Right lobe of liver (tissue), 6 donors: ENCODE measurements at regions not wholly inside any gene's neighbourhood (a gene's known extent, or its start where the extent isn't known, plus 50 kb on each side); places are given as distances from the start of the nearest gene placed in this dataset.
"Not testable (repeated sequence)": the region's sequence is repeated elsewhere in the genome, so short reads cannot be mapped to it uniquely, and the experiment has no call there.

Experiments
- ATAC-seq, 4 donors: fragments of 200-7000 bp; cut with Tn5 transposase; one replicate each; pipeline ENCODE4 v1.9.1; 2020; ENCODE audit warnings: mild to moderate bottlenecking in 4 of 4, moderate library complexity in 4 of 4
- DNase-seq, 3 donors: peaks; one replicate each; pipeline ENCODE4 v3.0.0-alpha.2; 2020
- H3K27ac ChIP-seq, 3 donors: fragments of 200-600 bp; one replicate each; pipeline ENCODE4 v1.8.0; 2022
- H3K27me3 ChIP-seq, 2 donors: fragments of 200-600 bp; one replicate each; pipeline ENCODE4 v1.8.0; 2022
- H3K36me3 ChIP-seq, 4 donors: fragments of 200-600 bp; sonication (generic) in 1 of 4; one replicate each; pipeline versions ENCODE4 v1.5.1 to v1.8.0; 2017 to 2022; ENCODE audit warnings: control low read depth in 1 of 4
- H3K4me1 ChIP-seq, 4 donors: fragments of 200-600 bp; sonication (generic) in 1 of 4; one replicate each; pipeline versions ENCODE4 v1.5.1 to v1.8.0; 2017 to 2022; ENCODE audit warnings: control low read depth in 1 of 4
- H3K4me3 ChIP-seq, 3 donors: fragments of 200-600 bp; one replicate each; pipeline ENCODE4 v1.8.0; 2022
- H3K9me3 ChIP-seq, 4 donors: fragments of 200-600 bp; sonication (generic) in 1 of 4; one replicate each; pipeline versions ENCODE4 v1.5.1 to v1.8.0; 2017 to 2022; ENCODE audit warnings: control low read depth in 1 of 4
- CTCF ChIP-seq, 4 donors: fragments of 200-600 bp in 3 of 4; fragments of 450-650 bp in 1 of 4; IDR thresholded peaks; one replicate each; pipeline versions ENCODE4 v1.5.1 to v1.8.0; 2016 to 2022; ENCODE audit warnings: antibody characterized with exemption in 4 of 4, mild to moderate bottlenecking in 2 of 4
- POLR2A ChIP-seq: fragments of 450-650 bp; IDR thresholded peaks from one replicate; pipeline ENCODE4 v1.6.1; 2017; ENCODE audit warnings: antibody characterized with exemption, mild to moderate bottlenecking
- WGBS: methylation state at CpG from one replicate; pipeline ENCODE4 v1.1.6; 2018; ENCODE audit warnings: low coverage, low lambda C conversion rate; ENCODE audit not compliant: insufficient coverage; ENCODE audit errors: missing lambda C conversion rate; 5-methylcytosine and 5-hydroxymethylcytosine counted together
- intact Hi-C, 2 donors: fragments of 100-400 bp; cut with DNase I; formaldehyde crosslinking; loops; one replicate each; pipeline versions ENCODE4 v1.11.2 to v1.14.1; 2022
- donor health status: DM: no; HTN: yes; CAD: no.
- donor health status: DM: no; HTN: no; CAD: no.
- donor health status: DM: no; HTN: no; CAD: no.
- donor health status: DM: no; HTN: yes; CAD: no.
- donor health status: DM: no; HTN: yes; CAD: no.

- 66% methylated on average over 3 of the region's 3 CpGs for WGBS
- H3K27ac ChIP-seq, result no peak overlapping the region
- ATAC-seq, result no peak
Measured at GRCh38 chr10:64350665-64351064, 829.5 kb downstream of the REEP3 start.

GRCh38 chr10:64358907-64359306, 837.7 kb downstream of the REEP3 start:
- no peak overlapping the region for H3K27ac ChIP-seq
- H3K4me1 ChIP-seq, result no peaks in the 10 kb centered on the region
- intact Hi-C loops, result no loop called here
- no peaks in the 10 kb centered on the region for H3K27me3 ChIP-seq
- H3K9me3 ChIP-seq, result no peaks in the 10 kb centered on the region
- no peak overlapping the region for H3K4me3 ChIP-seq
- no peak for DNase-seq
- 35% methylated on average over 4 of the region's 4 CpGs for WGBS
- no peak for ATAC-seq
- no peaks in the 10 kb centered on the region for H3K36me3 ChIP-seq
- TF ChIP-seq CTCF (IDR thresholded peaks at IDR 0.05) (no peak), POLR2A (no peak)

More at GRCh38 chr10:64350665-64351064, 829.5 kb downstream of the REEP3 start:
- no peak for DNase-seq
- no peaks in the 10 kb centered on the region for H3K9me3 ChIP-seq
- no peak overlapping the region for H3K4me3 ChIP-seq
- H3K4me1 ChIP-seq, result no peaks in the 10 kb centered on the region
- no peaks in the 10 kb centered on the region for H3K27me3 ChIP-seq
- no peaks in the 10 kb centered on the region for H3K36me3 ChIP-seq
- intact Hi-C loops, result no loop called here
- TF ChIP-seq POLR2A (no peak), CTCF (IDR thresholded peaks at IDR 0.05) (no peak)

GRCh38 chr10:64360240-64360639, 839.0 kb downstream of the REEP3 start:
- ATAC-seq, result not testable (repeated sequence)

GRCh38 chr10:64363687-64364086, 842.5 kb downstream of the REEP3 start:
- ATAC-seq, result no peak
- Histone ChIP-seq H3K4me3 (no peak overlapping the region), H3K27me3 (no peaks in the 10 kb centered on the region), H3K36me3 (no peaks in the 10 kb centered on the region), H3K27ac (no peak overlapping the region), H3K4me1 (peaks cover 0 to 6% (median 0%) of the 10 kb centered on the region in 4 donors), H3K9me3 (no peaks in the 10 kb centered on the region)
- 43% methylated on average over 1 of the region's 1 CpG for WGBS
- intact Hi-C loops, result no loop called here
- DNase-seq, result no peak
- TF ChIP-seq CTCF (IDR thresholded peaks at IDR 0.05) (no peak), POLR2A (no peak)

More at GRCh38 chr10:64360240-64360639, 839.0 kb downstream of the REEP3 start:
- H3K4me1 ChIP-seq, DNase-seq, H3K4me3 ChIP-seq, H3K27ac ChIP-seq, H3K27me3 ChIP-seq, H3K36me3 ChIP-seq, H3K9me3 ChIP-seq, intact Hi-C loops: not testable (repeated sequence)
- WGBS, result 75% methylated on average over 3 of the region's 6 CpGs

GRCh38 chr10:64365663-64366062, 844.5 kb downstream of the REEP3 start:
- TF ChIP-seq CTCF (IDR thresholded peaks at IDR 0.05) (no peak), POLR2A (no peak)
- 94% methylated on average over 3 of the region's 3 CpGs for WGBS
- no peaks in the 10 kb centered on the region for H3K27me3 ChIP-seq
- no peaks in the 10 kb centered on the region for H3K9me3 ChIP-seq
- H3K27ac ChIP-seq, result no peak overlapping the region
- intact Hi-C loops, result no loop called here
- H3K4me1 ChIP-seq, result peaks cover 0 to 13% (median 5%) of the 10 kb centered on the region in 4 donors
- ATAC-seq (no peak), DNase-seq (no peak)
- no peaks in the 10 kb centered on the region for H3K36me3 ChIP-seq
- no peak overlapping the region for H3K4me3 ChIP-seq
